Heart right ventricle (tissue), 16 donors: ENCODE measurements at regions not wholly inside any gene's neighbourhood (a gene's known extent, or its start where the extent isn't known, plus 50 kb on each side); places are given as distances from the start of the nearest gene placed in this dataset.

Source experiments
- ATAC-seq, 8 donors: fragments of 200-7000 bp; cut with Tn5 transposase; one replicate each; pipeline ENCODE4 v1.9.1; 2020; ENCODE audit warnings: mild to moderate bottlenecking in 8 of 8, moderate library complexity in 8 of 8, moderate number of reproducible peaks in 1 of 8
- DNase-seq, 2 donors: peaks; one replicate each; pipeline ENCODE4 v3.0.0-alpha.2; 2020
- H3K27ac ChIP-seq, 10 donors: fragments of 200-600 bp; sonication (generic) in 2 of 10; one replicate each; pipeline versions ENCODE4 v1.5.0 to v1.8.0; 2020 to 2022; ENCODE audit warnings: mild to moderate bottlenecking in 3 of 10
- H3K27me3 ChIP-seq, 7 donors: fragments of 200-600 bp; one replicate each; pipeline ENCODE4 v1.8.0; 2021 to 2022; ENCODE audit warnings: mild to moderate bottlenecking in 2 of 7
- H3K36me3 ChIP-seq, 9 donors: fragments of 200-600 bp; sonication (generic) in 1 of 9; one replicate each; pipeline versions ENCODE4 v1.5.0 to v1.8.0; 2020 to 2022; ENCODE audit warnings: mild to moderate bottlenecking in 2 of 9
- H3K4me1 ChIP-seq, 9 donors: fragments of 200-600 bp; sonication (generic) in 1 of 9; one replicate each; pipeline versions ENCODE4 v1.5.0 to v1.8.0; 2020 to 2022; ENCODE audit warnings: mild to moderate bottlenecking in 4 of 9
- H3K4me3 ChIP-seq, 10 donors: fragments of 200-600 bp; sonication (generic) in 2 of 10; one replicate each; pipeline versions ENCODE4 v1.5.0 to v1.8.0; 2020 to 2022; ENCODE audit warnings: mild to moderate bottlenecking in 7 of 10, moderate library complexity in 2 of 10
- H3K9me3 ChIP-seq, 11 donors: fragments of 200-600 bp in 10 of 11; sonication (generic) in 2 of 11; one replicate each; pipeline versions ENCODE4 v1.5.0 to v1.8.0; 2013 to 2022; ENCODE audit warnings: mild to moderate bottlenecking in 2 of 11, control low read depth in 1 of 11, moderate library complexity in 1 of 11
- CTCF ChIP-seq, 9 donors: fragments of 200-600 bp; sonication (generic) in 2 of 9; IDR thresholded peaks; one replicate each; pipeline versions ENCODE4 v1.5.0 to v1.8.0; 2021 to 2022; ENCODE audit warnings: antibody characterized with exemption in 9 of 9, mild to moderate bottlenecking in 5 of 9, moderate library complexity in 1 of 9
- WGBS, 2 donors: extraction: QIAGEN DNeasy Blood & Tissue Kit; methylation state at CpG; one replicate each; pipeline ENCODE4 v1.1.7; 2013; ENCODE audit warnings: inconsistent platforms in 1 of 2; 5-methylcytosine and 5-hydroxymethylcytosine counted together
- intact Hi-C, 10 donors: fragments of 100-400 bp; cut with DNase I; formaldehyde crosslinking; loops; one replicate each; pipeline versions ENCODE4 v1.11.1 to v1.14.2; 2022
- donor health status: Arrhythmogenic right ventricular cardiomyopathy.
- donor health status: ischemic (EF 13 %, LVEDD 7.1; RV severe dilation, severe dysfunction).
- donor health status: healthy with polysubstance abuse.
- donor health status: DM: no; HTN: yes; CAD: no.
- donor health status: DM: no; HTN: no; CAD: no.
- donor health status: ischemic (EF 25% LVEDD 6.9; RV normal size, moderate dysfunction).
- donor health status: ischemic (EF 25% LVEDD 5.7; RV mildly dilated, moderate dysfunction).
- donor health status: healthy.
- donor health status: DM: yes; HTN: yes; CAD: no.
- donor health status: Ischemic cardiomyopathy.
- donor health status: ischemic (EF 35%, LVEDD 5.7; RV mildly dilated, moderate dysfunction).
- donor health status: nonischemic (EF 11% LVEDD 7.7; RV severe dilation, severe dysfunction).
- donor health status: DM: yes; HTN: yes; CAD: no.
- donor health status: PGD.
- donor health status: ischemic (EF 29% LVEDD 5.4; RV normal size, mild dysfunction).
- donor health status: nonischemic (EF 23%, LVEDD 6.1; RV moderate dilation, normal function).

- intact Hi-C loops: loop anchor here in 1 of 10 donors (5.0 kb wide), 1 partner anchor 419 kb away; no protein-coding TSS in a partner anchor
- no peak overlapping the region for H3K27ac ChIP-seq
- H3K4me1 ChIP-seq: peaks cover 0 to 15% (median 1%) of the 10 kb centered on the region in 9 donors
- no peak for ATAC-seq
- WGBS, 2 donors: 65 to 72% methylated on average over 2 of the region's 2 CpGs
- no peaks in the 10 kb centered on the region for H3K36me3 ChIP-seq
- H3K9me3 ChIP-seq: no peaks in the 10 kb centered on the region
- no peak overlapping the region for H3K4me3 ChIP-seq
- no peak for DNase-seq
- no peak for TF ChIP-seq CTCF (IDR thresholded peaks at IDR 0.05)
- peaks cover 0 to 70% (median 54%) of the 10 kb centered on the region in 7 donors for H3K27me3 ChIP-seq
Observed at GRCh38 chr19:30233375-30233774, 138.8 kb upstream of the ZNF536 start.

- Histone ChIP-seq H3K4me1 (no peaks in the 10 kb centered on the region), H3K27me3 (peaks cover 0 to 61% (median 37%) of the 10 kb centered on the region in 7 donors), H3K36me3 (no peaks in the 10 kb centered on the region), H3K27ac (peak overlapping the region in 2 of 10 donors; percentile 43), H3K9me3 (no peaks in the 10 kb centered on the region), H3K4me3 (peak overlapping the region in 2 of 10 donors; percentile 11 to 23)
- 10 to 21% methylated on average over 10 of the region's 10 CpGs for WGBS, 2 donors
- DNase-seq: no peak
- intact Hi-C loops: no loop called here
- no peak for TF ChIP-seq CTCF (IDR thresholded peaks at IDR 0.05)
- peak in 2 of 8 donors; percentile 61 to 87 for ATAC-seq
Observed at GRCh38 chr19:30235946-30236345, 136.2 kb upstream of the ZNF536 start.

GRCh38 chr19:30236587-30236986 lies 135.6 kb upstream of the ZNF536 start:
- TF ChIP-seq CTCF (IDR thresholded peaks at IDR 0.05): no peak
- Histone ChIP-seq H3K36me3 (no peaks in the 10 kb centered on the region), H3K9me3 (no peaks in the 10 kb centered on the region), H3K27me3 (peaks cover 0 to 57% (median 36%) of the 10 kb centered on the region in 7 donors), H3K4me3 (no peak overlapping the region), H3K4me1 (no peaks in the 10 kb centered on the region), H3K27ac (peak overlapping the region in 1 of 10 donors; percentile 43)
- DNase-seq: no peak
- 63 to 76% methylated on average over 4 of the region's 4 CpGs for WGBS, 2 donors
- peak in 3 of 8 donors; percentile 48 to 69 (median 59) for ATAC-seq
- intact Hi-C loops: no loop called here

GRCh38 chr19:30237140-30237539 lies 135.0 kb upstream of the ZNF536 start:
- H3K4me1 ChIP-seq: no peaks in the 10 kb centered on the region
- no peak for DNase-seq
- TF ChIP-seq CTCF (IDR thresholded peaks at IDR 0.05): no peak
- H3K9me3 ChIP-seq: no peaks in the 10 kb centered on the region
- intact Hi-C loops: no loop called here
- H3K27ac ChIP-seq: no peak overlapping the region
- peaks cover 0 to 55% (median 33%) of the 10 kb centered on the region in 7 donors for H3K27me3 ChIP-seq
- H3K36me3 ChIP-seq: no peaks in the 10 kb centered on the region
- ATAC-seq: no peak
- no peak overlapping the region for H3K4me3 ChIP-seq
- 74 to 80% methylated on average over 5 of the region's 5 CpGs for WGBS, 2 donors
